GM10248 (cell line): ENCODE measurements at regions not wholly inside any gene's neighbourhood (a gene's known extent, or its start where the extent isn't known, plus 50 kb on each side); places are given as distances from the start of the nearest gene placed in this dataset.

Experiments used
- CTCF ChIA-PET: fragments of 300-600 bp; sonication (Branson Sonifier 250); formaldehyde crosslinking; extraction: SDS; loops from one replicate; lab custom pipeline; 2021; ENCODE audit warnings: antibody characterized with exemption; lab: Yijun Ruan, JAX
- POLR2A ChIA-PET: fragments of 350-650 bp; sonication (Branson Sonifier 250); formaldehyde crosslinking; extraction: SDS; loops from one replicate; lab custom pipeline; 2020; ENCODE audit warnings: antibody characterized with exemption; lab: Yijun Ruan, JAX
- DNase-seq: peaks from one replicate; pipeline ENCODE4 v3.0.0; 2012; ENCODE audit errors: extremely low spot score
- TF ChIP-seq, protein P1 (sequence below): IDR thresholded peaks from 2 replicates; pipeline ENCODE4 v1.5.1; 2012; ENCODE audit warnings: mild to moderate bottlenecking, low read depth; ENCODE audit errors: extremely low read depth, missing control alignments, control extremely low read depth

DNA sequence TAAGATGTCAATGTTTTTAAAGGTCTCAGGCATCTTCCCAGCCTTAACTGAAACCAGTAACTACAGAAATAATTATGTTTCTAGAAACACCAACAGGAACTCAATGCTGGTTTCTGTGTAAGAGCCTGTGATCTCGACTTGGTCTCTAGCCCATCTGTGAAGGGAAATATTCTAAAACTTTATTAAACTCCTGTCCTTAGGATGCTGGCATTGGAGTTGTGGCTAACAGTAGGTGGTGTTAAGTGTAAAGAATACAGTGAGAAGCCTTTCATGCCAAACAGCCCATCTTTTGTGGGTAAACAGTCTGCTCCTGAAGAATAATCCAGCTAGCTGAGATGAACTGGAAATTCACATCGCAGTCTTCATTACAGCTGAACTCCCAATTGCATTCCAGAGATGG lies 133.2 kb downstream of the ADAMTS15 start:
- CTCF ChIA-PET = interaction anchor here (0.7 kb wide), 1 partner anchor 9 kb away, joined by 3 read pairs; no protein-coding TSS in a partner anchor
- TF ChIP-seq, protein P1, sequence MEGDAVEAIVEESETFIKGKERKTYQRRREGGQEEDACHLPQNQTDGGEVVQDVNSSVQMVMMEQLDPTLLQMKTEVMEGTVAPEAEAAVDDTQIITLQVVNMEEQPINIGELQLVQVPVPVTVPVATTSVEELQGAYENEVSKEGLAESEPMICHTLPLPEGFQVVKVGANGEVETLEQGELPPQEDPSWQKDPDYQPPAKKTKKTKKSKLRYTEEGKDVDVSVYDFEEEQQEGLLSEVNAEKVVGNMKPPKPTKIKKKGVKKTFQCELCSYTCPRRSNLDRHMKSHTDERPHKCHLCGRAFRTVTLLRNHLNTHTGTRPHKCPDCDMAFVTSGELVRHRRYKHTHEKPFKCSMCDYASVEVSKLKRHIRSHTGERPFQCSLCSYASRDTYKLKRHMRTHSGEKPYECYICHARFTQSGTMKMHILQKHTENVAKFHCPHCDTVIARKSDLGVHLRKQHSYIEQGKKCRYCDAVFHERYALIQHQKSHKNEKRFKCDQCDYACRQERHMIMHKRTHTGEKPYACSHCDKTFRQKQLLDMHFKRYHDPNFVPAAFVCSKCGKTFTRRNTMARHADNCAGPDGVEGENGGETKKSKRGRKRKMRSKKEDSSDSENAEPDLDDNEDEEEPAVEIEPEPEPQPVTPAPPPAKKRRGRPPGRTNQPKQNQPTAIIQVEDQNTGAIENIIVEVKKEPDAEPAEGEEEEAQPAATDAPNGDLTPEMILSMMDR = no peak
- POLR2A ChIA-PET = no interaction called here
- DNase-seq = no peak

GRCh38 chr11:130582176-130582575 lies 133.7 kb downstream of the ADAMTS15 start:
- ChIA-PET POLR2A (no interaction called here), CTCF (interaction anchor here (0.7 to 1.2 kb wide), 2 partner anchors 9 to 29 kb away, joined by 3 read pairs; no protein-coding TSS in a partner anchor)
- TF ChIP-seq, protein P1 = no peak
- DNase-seq = no peak

DNA sequence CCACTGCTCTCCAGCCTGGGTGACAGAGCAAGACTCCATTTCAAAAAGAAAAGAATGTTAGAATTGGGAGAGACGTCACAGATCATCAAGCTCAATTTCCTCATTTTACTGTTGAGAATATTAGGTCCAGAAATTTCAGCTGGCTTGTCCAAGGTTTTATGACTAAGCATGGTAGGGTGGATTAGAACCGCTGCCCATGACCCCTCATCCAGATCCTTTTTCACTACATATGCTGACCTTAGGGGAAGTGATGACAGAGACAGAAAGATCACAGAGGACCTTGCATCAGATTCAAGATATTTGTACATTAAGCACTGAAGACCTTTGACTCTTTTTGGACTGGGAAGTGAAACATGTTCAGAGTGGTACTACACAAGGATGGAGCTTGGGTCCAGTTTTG lies 134.5 kb downstream of the ADAMTS15 start:
- CTCF ChIA-PET = interaction anchor here (1.0 to 1.2 kb wide), 2 partner anchors 30 to 277 kb away, joined by 3 read pairs; no protein-coding TSS in a partner anchor
- POLR2A ChIA-PET = no interaction called here
- TF ChIP-seq, protein P1 = no peak

GRCh38 chr11:130583801-130584211 lies 135.4 kb downstream of the ADAMTS15 start:
- CTCF ChIA-PET = interaction anchor here (1.0 kb wide), 1 partner anchor 277 kb away, joined by 3 read pairs; no protein-coding TSS in a partner anchor
- DNase-seq = no peak
- TF ChIP-seq, protein P1 = no peak
- POLR2A ChIA-PET = no interaction called here

More for the DNA sequence above, 134.5 kb downstream of the ADAMTS15 start:
- no peak for DNase-seq

DNA sequence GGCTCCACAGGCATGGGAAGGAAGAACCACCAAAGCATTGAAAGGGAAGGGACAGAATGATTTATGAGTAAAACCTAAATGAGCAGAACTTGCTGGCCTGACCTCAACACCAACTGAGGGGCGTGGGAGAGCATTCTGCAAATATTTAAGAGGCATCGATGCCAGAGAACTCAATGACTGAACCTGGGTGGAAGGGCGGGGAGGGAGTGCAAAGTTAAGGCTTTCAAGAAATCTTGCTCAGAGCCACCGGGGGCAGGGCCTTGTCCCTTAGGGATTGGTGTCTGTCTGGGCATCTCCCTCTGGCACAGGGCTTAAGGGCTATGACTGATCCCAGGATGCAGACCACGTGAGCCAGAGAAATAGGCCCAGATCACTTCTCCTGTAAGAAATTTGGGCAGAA lies 137.1 kb downstream of the ADAMTS15 start:
- CTCF ChIA-PET = no interaction called here
- POLR2A ChIA-PET = no interaction called here
- DNase-seq = no peak
- TF ChIP-seq, protein P1 = no peak

GRCh38 chr11:130587658-130588057 lies 139.2 kb downstream of the ADAMTS15 start:
- CTCF ChIA-PET = interaction anchor here (0.7 kb wide), 1 partner anchor 36 kb away, joined by 3 read pairs; no protein-coding TSS in a partner anchor
- no peak for DNase-seq
- POLR2A ChIA-PET = no interaction called here
- TF ChIP-seq, protein P1 = no peak
